ENCODE measurements at regions not wholly inside any gene's neighbourhood (a gene's known extent, or its start where the extent isn't known, plus 50 kb on each side); places are given as distances from the start of the nearest gene placed in this dataset.

GRCh38 chr2:238771218-238771617, 76.7 kb upstream of the TWIST2 start:
- no peak for DNase-seq (ENCODE audit: low read depth)
- TF ChIP-seq CTCF (IDR thresholded peaks at IDR 0.05; ENCODE audit: low read depth, low read length, missing control alignments) = no peak
- no peak overlapping the region for H3K4me3 ChIP-seq (ENCODE audit: low read depth, low read length)

- TF ChIP-seq CTCF (IDR thresholded peaks at IDR 0.05; ENCODE audit: low read depth, low read length, missing control alignments) = no peak
- H3K4me3 ChIP-seq (ENCODE audit: low read depth, low read length) = no peak overlapping the region
- no peak for DNase-seq (ENCODE audit: low read depth)
Measured at GRCh38 chr2:238771639-238772038, 76.2 kb upstream of the TWIST2 start.

GRCh38 chr2:238772635-238773297, 75.1 kb upstream of the TWIST2 start:
- TF ChIP-seq CTCF (IDR thresholded peaks at IDR 0.05; ENCODE audit: low read depth, low read length, missing control alignments) = no peak
- no peak for DNase-seq (ENCODE audit: low read depth)
- no peak overlapping the region for H3K4me3 ChIP-seq (ENCODE audit: low read depth, low read length)

GRCh38 chr2:238773472-238773871, 74.4 kb upstream of the TWIST2 start:
- H3K4me3 ChIP-seq (ENCODE audit: low read depth, low read length) = no peak overlapping the region
- TF ChIP-seq CTCF (IDR thresholded peaks at IDR 0.05; ENCODE audit: low read depth, low read length, missing control alignments) = no peak
- DNase-seq (ENCODE audit: low read depth) = no peak

GRCh38 chr2:238774071-238774470, 73.8 kb upstream of the TWIST2 start:
- no peak overlapping the region for H3K4me3 ChIP-seq (ENCODE audit: low read depth, low read length)
- TF ChIP-seq CTCF (IDR thresholded peaks at IDR 0.05; ENCODE audit: low read depth, low read length, missing control alignments) = no peak
- DNase-seq (ENCODE audit: low read depth) = no peak

- H3K4me3 ChIP-seq (ENCODE audit: low read depth, low read length) = no peak overlapping the region
- no peak for DNase-seq (ENCODE audit: low read depth)
- TF ChIP-seq CTCF (IDR thresholded peaks at IDR 0.05; ENCODE audit: low read depth, low read length, missing control alignments) = no peak
Measured at GRCh38 chr2:238774980-238775509, 72.8 kb upstream of the TWIST2 start.

- no peak for DNase-seq (ENCODE audit: low read depth)
- H3K4me3 ChIP-seq (ENCODE audit: low read depth, low read length) = no peak overlapping the region
- TF ChIP-seq CTCF (IDR thresholded peaks at IDR 0.05; ENCODE audit: low read depth, low read length, missing control alignments) = no peak
Measured at GRCh38 chr2:238775591-238775990, 72.3 kb upstream of the TWIST2 start.
